CD4-positive, alpha-beta T cell treated with Interleukin-4 for 1 hour (primary cell): ENCODE measurements at regions not wholly inside any gene's neighbourhood (a gene's known extent, or its start where the extent isn't known, plus 50 kb on each side); places are given as distances from the start of the nearest gene placed in this dataset.

Experiments
- DNase-seq, 2 donors: peaks; one replicate each; pipeline ENCODE4 v3.0.0-alpha.2; 2020 to 2022

- DNase-seq: no peak
Observed at GRCh38 chr11:129324533-129325175, 51.0 kb upstream of the BARX2 start.

DNA sequence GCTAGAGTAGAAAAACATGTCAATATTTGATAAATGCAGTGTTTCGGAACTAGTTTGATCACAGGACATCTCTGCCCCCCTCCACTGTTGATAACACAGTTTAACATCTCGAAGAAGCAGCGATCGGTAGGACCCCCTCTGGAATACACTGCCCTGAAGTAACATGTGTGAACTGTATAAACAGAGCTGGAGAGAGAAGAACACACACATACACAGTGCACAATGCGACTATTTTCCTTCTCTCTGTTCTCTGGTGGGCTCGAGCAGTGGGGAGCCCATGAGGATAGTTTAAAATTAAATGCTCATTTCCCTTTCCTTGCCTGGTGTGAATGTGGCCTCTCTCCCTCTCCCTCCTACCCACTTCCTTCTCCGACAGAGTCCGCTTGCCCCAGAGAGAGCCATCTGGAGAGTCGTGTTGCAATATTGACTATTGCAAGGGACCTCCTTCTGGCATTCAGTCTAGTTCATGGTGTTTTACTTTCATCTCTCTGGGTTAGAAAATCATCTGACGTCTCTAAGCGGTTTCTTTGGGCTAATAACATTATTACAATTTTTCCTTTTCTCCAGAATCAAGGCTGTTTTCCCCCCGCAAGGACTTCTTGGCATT lies 51.6 kb upstream of the BARX2 start:
- DNase-seq: peak in 1 of 2 donors; percentile 34

DNA sequence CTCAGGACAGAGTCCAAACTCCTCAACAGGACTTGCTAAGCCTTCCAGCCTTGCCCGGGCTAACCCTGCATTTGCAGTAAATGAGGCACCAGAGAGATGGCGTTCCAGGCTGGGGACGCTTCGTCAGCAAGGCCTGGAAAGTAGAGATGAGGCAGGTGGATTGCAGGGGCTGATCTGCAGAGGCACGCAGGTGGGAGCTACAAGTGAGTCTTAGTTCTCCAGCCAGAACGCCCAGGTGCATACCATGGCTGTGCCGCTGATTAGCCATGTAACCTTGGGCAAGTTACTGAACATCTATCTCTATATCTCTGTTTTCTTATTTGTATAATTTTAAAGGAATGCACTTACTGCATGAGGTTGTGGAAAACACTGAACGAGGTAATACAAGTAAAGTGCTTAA lies 52.7 kb upstream of the BARX2 start:
- DNase-seq: no peak

GRCh38 chr11:129321076-129321475 lies 54.6 kb upstream of the BARX2 start:
- DNase-seq: no peak

- no peak for DNase-seq
Observed at GRCh38 chr11:129320494-129320893, 55.2 kb upstream of the BARX2 start.

GRCh38 chr11:129319751-129320150 lies 55.9 kb upstream of the BARX2 start:
- DNase-seq: no peak

DNA sequence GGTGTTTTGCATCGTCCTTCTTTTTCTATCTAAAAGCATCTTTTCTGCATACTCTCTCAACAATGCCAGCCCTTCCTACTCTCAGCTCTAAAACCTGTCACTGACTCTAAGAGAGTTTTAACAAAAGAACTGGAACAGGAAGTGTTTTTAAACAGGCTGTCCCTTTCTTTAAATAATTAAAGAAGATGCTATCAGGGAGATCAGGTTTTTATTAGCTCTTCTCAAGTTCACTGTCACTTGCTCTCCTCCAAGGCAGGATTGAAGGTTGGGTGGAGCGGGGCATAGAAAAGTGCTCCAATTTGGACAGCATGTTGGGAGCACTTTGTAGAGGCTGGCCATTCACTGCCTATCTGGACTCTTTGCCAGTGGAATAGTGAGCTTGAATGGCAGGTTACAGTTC lies 56.4 kb upstream of the BARX2 start:
- DNase-seq: no peak

- DNase-seq: no peak
Observed at GRCh38 chr11:129317571-129317970, 58.1 kb upstream of the BARX2 start.

DNA sequence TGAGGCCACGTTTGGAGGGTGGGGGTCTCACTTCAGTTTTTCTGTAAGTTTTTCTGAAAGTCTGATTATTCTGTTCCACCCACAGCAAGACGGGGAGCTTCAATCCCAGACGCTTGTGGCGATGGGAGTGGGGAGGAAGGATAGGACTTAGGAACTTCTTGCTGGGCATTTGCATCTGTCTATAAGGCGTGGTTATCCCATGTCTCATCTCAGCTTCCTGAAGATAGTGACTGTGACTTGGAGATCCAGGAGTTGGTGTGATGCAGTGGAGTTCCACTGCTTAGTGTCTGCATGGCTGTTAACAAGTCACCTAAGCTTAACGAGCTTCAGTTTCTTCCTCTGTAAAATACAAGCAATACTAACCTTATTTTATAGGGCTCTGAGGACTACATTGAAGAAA lies 58.9 kb upstream of the BARX2 start:
- no peak for DNase-seq

DNA sequence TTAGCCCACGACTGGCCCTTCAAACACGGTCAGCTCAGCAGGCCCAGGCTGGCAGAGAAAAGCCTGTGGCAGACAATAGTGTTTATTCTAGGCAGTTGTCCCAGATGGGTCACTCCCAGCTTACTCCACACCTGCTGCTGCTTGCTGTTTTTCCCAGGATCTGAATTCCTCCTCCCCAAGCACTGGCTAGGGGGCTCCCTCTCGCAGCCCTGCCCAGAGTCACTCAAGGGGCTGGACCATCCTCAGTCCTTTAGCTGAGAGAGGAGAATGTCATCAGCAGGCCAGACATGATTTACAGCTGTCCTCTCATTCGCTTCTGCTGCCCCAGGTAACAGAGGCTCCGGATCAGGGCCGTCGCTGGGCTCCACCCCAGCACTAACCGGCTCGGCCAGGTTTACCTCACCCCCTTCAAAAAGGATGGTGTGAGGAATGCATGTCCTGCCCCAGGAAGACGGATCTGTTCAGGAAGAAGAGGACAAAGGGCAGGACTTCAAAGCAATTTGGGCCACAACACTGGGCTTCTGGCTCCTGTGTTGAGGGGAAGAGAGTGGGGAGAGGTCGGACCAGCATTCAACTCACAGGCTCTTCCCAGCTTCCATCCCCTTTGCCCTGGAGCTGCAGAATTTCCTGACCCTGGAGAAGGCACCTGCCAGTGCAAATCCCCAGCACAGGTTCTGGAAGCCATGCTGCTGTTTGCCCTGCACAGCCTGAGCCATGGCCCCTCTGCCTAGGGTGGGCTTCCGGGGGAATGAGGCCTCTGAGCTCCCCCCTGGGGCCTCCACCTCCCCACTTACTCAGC lies 59.7 kb upstream of the BARX2 start:
- no peak for DNase-seq

GRCh38 chr11:129314371-129314770 lies 61.3 kb upstream of the BARX2 start:
- peak in 1 of 2 donors; percentile 6 for DNase-seq

GRCh38 chr11:129313541-129314297 lies 61.9 kb upstream of the BARX2 start:
- no peak for DNase-seq

DNA sequence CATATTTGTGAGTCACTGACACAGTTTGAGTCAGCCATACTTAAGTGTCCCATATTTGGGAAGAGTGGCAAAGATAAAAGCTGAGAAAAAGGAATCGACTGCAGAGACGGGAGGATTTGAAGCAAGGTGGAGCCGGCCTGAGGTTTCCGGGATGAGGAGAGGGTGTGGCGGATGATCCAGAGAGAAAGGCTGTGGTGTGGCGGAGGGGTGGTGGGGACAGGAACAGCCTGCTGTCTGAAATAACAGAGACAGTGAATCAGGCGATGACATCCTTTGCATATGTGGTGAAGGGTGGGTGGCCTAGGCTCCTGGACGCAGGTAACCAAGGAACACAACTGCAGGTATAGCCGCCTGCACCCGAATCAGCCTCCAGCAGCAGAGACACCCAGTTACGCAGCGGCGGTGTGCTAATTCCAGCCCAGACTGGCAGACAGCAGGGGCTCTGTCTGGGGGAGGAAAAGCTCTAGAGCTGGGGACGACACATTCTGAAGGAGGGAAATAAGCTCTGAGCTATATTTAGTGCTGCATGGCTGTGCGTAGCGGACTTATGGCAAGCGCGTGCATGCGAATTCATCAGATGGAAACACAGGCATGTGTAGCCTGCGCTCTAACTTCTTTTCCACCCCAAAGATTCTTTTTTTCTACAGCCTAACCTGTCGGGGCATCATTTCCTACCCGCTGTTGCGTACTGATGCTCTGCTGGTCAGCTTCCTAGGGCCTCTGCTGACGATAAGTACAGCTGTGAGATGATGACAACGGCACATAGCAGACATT lies 62.7 kb upstream of the BARX2 start:
- no peak for DNase-seq

- no peak for DNase-seq
Observed at GRCh38 chr11:129308241-129308865, 67.3 kb upstream of the BARX2 start.

GRCh38 chr11:129307162-129307561 lies 68.5 kb upstream of the BARX2 start:
- DNase-seq: no peak

DNA sequence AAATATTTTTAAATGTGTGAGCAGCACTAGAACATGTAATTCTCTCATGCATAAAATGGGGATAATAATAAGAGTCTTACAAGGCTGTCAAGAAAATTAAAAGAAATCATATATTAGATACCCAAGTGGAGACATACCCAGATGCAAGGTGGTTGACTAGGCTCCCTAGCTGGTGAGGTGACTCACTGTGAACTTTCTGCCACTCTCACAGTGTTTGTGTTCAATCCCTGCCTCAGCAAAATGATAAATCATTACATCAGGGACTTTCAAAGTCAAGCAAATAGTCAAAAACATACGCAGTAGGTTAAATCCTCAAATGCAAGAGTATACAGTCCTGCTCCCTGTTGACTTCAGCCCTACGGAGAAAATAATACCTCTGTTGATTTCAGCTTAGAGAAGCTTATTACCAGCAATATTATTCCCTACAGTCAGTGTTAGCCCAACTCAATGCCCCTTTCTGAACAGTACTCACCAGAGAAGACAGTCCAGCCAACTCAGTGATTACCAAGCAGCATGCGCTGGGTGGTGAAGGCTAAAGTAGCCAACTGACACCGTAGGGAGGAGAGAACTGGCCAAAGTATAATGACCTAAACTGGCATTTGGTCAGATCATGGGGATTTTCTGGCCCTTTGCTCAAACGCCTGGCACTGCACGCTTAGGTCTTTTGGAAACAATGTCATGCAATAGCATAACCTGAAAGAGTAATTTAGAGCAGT lies 73.1 kb upstream of the BARX2 start:
- DNase-seq: no peak

- DNase-seq: no peak
Observed at GRCh38 chr11:129300099-129300498, 75.5 kb upstream of the BARX2 start.

DNA sequence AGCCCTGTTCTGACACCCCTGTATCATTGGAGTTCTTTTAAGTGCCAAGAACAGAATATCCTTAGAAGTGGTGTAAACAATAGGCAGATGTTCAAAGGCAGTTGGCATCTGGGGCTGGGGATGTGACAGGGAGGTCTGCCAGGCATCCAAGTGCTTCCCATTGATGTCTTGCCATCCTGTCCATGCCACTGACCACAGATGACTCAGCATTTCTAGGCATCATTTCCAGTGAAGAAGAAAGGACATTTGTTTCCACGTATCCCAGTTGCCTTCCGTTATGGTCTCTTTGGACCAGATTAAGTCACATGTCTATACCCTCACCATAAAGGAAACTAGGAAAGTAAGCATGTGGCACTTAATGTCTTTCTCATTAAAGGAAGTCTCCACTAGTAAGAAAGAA lies 76.7 kb upstream of the BARX2 start:
- no peak for DNase-seq

DNA sequence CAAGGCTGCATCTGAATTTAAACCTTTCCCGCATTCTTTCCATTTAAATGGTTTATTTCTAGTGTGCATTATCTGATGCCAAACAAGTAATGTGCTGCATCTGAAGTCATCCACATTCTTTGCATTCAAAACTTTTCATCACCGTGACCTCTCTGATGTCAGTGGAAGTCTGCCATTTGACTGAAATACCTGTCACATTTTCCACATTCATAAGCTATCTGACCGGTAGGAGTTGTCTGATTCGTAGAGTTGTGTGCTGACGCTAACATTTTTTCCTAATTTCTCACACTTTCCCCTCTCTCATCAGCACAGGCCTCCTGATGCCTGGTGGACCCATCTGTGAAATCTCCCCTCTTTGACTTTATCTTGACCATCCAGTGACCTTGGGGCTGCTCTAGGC lies 79.9 kb upstream of the BARX2 start:
- DNase-seq: no peak

GRCh38 chr11:129292771-129293170 lies 82.9 kb upstream of the BARX2 start:
- no peak for DNase-seq

DNA sequence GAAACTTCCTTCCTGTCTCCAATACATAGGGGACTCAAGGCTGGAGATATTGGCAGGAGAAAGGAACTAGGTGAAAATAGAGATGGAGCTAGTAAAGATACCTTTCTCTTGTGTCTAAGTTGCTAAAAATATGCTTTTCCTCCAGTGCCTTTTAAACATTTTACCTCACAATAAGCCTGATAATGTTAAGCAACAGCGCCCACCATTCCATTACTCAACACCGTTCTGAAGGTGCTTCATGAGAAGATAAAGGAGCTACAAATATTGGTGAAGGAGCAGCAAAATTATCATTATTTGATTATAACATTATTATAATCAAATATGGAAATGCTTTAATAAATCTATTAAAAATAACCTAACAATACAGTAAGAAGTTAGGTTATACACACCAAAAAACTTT lies 83.6 kb upstream of the BARX2 start:
- DNase-seq: no peak

DNA sequence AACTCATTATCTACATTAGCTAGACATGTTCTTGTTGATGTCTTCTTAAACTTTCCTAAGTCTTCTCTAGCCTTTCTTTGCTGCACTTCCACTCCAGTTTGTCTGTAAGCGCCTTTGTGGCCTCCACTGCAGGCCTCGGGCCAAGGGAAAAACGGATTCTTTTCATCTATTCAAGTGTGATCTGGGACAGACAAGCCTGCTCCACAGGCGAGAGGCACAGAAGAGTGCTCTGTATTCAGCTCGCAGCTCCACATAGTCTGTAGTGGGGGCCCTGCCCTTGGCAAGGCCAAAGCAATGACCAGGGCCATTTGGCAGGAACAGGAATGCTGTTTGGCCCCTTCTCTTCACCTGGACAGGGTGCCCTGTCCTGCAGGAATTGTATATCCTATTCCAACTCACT lies 84.1 kb upstream of the BARX2 start:
- no peak for DNase-seq
